GM18498 (cell line): ENCODE measurements at regions not wholly inside any gene's neighbourhood (a gene's known extent, or its start where the extent isn't known, plus 50 kb on each side); places are given as distances from the start of the nearest gene placed in this dataset.

Experiments
- ATAC-seq: cut with Tn5 transposase; IDR thresholded peaks from one replicate; pipeline ENCODE4 v1.9.1; 2021; ENCODE audit warnings: mild to moderate bottlenecking, moderate library complexity; ENCODE audit not compliant: unreplicated experiment

DNA sequence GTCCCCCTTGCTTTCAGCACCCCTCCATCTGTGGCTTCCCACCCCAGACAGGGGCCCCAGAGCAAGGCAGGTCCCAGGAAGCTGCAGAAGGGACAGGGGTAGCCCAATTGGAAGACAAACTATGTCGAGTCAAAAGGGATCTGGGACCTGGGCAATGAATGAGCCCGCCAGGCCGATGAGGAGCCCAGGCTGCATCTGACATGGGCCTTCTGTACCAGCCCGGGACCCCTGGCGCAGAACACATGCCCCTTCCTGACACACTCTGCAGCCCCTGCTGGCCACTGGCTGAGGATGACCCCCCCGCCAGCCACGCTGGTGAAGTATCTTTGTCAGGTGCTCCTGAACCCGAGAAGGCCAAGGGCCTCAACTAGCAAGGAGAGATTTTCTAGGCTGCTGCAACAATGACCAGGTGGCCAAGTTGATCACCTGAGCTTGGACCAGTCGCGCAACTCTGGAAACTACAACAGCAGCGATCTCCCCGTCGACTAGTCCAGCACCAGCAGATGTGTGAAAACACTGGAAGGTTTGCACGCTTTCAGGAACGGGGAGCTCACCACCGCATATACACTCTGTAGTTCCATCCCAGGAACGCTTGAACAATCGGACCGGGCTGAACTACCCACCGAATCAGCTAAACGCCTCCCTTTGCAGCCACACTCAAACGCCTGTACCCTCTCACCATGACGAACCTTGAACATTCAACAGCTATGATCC, 119.0 kb downstream of the NCOR2 start:
- no peak for ATAC-seq

DNA sequence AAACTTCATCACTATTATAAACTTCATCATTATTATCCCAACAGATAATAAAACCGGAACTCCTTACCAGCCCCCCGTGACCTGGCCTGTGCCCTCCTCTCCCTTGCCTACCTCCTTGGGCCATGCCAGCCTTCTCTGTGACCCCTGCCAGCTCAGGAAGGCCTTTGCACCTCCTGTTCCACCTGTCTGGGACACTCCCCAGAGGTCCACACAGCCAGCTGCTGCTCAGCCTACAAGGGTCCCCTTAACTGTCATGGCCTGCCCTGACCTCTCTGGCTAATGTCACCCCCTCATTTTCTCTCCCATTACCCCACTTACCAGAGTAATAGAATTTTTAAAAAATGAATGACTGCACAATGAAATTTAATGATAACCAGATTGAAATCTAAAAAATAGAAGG, 121.0 kb downstream of the NCOR2 start:
- no peak for ATAC-seq

DNA sequence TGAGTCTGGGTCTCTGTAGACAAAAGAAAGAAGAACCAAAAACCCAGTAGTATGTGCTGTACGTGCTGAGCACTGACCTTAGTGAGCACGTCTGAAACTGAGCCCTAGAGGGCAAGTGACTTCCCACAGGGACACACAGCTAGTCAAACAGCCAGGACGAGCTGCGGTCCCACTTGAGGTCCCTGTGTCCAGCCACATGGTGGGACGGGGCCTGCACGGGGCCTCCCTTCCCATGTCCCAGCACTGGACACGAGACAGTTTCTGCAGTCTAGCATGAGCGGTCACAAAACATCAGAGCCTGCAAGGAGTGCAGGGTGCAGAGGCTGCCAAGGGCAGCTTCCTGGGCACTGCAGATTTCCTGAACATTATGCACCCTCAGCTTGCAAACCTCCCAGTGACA, 121.6 kb downstream of the NCOR2 start:
- no peak for ATAC-seq

DNA sequence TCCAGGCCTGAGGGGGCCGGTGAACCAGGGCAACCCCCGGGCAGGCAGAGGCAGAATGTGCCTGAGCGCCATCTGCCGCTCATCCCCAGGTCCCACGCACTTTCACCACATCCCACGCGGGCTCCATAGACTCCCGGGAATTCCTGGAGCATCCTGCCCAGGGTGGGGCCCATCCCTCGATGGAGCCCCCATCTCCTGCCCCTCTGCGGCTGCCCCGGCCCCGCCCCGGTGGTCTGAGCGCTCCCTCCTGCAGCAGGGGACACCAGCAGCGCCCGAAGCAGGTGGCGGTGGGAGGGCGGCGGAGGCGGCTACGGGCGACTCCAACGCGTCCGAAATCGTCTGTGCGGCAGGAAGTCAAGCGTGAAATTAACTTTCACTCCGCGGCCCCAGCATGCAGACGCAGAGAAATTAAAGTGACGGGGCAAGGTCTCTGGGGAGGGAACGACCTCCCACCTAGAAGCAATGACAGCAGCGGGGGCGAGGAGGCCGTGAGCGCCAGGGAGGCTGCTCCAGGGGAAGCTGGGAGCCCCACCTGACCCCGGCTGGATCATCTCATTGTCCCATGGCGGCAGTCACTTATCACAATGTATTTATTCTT, 122.2 kb downstream of the NCOR2 start:
- ATAC-seq: no peak

DNA sequence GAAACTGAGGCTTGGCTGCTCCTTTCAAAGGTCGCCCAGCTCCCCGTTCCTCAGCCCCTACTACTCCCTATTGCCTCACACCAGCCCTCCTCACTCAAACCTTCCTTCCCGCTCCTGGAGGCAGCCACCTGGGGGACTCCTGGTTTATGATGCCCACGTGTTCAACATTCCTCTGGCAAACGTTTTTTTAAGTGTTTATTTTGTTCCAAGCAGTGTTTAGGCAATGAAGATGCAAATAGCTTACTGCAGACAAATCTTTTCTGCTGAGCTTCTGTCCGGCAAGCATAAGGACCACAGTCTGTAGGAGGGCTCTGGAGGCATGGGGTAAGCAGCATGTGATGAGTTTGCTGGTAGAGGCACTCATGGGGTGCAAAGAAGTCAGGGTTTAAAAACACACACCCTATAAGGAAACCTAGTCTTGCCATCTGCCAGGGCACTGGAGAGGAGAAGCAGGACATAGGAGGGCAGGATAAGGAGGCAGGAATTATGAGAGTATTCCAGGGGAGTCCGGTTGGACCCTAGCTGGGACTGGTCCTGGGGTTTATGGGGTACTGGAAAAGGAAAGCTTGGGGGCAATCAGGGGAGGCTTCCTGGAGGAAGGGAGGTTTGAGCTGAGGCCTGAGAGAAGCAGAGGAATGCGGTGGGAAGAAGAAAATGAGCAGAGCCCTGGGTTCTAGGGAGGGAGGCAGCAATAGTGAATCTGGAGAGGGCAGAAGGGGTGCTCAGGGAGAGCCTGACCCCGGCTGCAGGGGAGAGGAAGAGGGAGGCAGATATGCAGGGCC, 123.3 kb downstream of the NCOR2 start:
- ATAC-seq: no peak

DNA sequence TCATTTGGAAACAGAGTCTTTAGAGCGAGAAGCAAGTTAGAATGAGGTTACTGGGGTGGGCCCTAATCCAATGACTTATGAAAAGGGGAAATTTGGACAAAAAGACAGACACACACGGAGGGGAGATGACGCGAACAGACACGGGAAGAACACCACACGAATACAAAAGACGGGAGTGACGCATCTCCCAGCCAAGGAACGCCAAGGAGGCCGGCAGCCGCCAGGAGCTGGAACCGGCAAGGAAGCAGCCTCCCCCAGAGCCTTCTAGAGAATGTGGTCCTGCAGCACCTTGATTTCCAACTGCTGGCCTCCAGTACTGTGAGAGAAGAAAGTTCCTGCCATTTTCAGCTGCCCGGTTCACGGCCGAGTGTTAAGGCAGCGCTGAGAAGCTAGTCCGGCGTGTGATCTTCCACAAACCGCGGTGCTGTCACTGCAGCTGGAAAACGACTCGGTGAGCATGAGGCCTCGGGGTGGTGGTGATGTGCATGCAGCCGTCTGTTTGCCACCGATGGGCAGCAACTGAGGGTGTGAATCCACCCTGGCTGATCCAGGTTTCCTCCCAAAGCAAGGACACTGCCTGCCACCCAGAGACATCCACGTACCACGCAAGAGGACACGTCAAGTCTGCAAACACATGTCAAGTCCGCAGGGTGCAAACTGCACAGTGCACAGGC, 124.5 kb downstream of the NCOR2 start:
- no peak for ATAC-seq

DNA sequence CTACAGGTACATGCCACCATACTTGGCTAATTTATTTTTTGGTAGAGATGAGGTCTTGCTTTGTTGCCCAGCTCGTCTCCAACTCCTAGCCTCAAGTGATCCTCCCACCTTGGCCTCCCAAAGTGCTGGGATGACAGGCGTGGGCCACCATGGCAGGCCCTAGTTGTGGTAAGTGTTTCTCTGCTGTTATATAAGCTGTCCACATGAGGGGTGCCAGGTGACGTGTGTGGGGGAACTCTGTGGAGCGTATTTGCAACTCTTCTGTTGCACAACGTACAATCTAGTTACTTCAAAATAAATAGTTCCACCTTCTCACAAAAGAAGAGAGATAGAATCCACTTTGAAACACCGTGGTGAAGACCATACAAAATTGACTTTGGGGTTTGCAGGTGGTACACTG, 125.1 kb downstream of the NCOR2 start:
- no peak for ATAC-seq

DNA sequence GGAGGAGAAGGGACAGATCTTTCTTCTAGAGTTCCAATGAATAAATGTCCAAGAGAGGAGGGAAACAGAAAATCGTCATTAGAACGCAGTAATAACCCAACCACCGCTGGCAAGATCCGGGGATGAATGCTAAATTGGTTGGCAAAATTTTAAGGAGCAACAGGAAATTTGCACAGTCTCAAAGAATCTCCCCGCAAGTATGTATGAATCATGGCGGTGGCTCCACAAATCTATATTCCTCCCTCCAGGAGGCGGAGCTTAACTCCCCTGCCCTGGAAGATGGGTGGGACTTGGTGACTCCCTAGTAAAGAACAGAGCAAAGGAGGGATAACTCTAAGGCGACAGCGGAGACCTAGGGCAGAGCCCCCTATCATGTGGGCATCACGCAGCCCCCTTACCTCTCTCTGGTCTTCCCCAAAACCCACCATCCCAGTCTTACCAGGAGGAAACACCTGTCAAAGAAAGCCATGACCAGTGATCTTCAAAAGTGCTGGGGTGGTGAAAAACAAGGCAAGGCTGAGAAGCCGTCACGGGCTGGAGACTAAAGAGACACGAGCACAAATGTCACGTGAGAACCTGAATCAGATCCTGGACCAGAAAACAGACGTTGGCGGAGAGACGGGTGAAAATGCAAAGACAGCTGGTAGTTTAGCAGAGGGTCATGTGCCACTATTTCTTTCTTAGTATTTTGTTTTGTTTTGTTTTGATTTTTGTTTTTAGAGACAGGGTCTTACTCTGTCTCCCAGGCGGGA, 125.8 kb downstream of the NCOR2 start:
- no peak for ATAC-seq

DNA sequence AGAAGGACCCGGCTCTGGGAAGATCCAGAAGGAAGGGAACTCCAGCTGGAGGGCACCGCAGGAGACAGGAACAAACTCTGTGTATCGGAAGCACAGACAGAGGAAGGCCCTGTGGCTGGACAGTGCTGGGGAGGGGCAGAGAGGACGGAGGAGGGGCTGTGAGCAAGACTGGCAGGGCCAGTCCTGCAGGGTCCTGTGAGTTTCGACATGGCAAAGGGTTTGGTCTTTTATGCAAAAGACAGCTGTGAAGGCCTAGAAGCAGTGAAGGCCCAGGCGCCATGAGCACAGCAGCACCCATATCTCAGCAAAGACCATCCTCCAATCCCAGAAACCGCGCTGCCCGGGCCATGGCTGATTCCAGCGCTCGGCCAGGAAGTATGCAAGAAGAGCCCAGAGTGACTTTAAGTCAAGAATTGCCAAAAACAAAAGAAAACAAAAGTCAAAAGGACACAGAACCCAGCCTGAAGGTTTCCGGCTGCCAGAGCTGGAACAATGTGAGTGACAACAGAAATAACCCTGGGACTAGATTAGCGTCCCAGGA, 126.5 kb downstream of the NCOR2 start:
- no peak for ATAC-seq

DNA sequence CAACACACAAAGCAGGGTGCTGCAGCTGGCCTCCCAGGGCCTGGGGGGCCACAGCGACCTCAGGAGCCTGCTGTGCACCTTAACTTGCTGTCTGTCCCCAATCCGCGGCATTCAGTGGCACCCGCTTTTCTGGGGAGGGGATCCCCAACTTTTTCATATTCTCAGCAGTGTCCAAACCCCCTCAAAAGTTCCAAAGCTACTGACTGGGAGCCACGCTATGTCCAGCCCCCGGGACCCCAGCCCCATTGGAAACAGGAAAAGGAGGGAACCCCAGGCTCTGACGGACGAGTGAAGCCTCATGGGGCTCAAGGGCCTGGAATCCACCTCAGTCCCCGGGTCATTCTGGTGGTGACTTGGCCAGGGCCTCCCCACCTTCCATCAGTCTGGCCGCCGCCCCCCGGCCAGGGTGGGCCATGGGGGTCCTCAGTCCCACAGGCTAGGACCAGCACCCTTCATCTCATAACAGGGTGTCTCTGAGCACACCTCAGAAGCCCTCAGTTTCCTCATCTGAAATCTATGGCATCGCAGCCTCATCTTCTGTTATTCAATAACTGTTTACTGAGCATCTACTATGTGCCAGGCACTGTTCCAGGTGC, 127.3 kb downstream of the NCOR2 start:
- ATAC-seq: no peak

DNA sequence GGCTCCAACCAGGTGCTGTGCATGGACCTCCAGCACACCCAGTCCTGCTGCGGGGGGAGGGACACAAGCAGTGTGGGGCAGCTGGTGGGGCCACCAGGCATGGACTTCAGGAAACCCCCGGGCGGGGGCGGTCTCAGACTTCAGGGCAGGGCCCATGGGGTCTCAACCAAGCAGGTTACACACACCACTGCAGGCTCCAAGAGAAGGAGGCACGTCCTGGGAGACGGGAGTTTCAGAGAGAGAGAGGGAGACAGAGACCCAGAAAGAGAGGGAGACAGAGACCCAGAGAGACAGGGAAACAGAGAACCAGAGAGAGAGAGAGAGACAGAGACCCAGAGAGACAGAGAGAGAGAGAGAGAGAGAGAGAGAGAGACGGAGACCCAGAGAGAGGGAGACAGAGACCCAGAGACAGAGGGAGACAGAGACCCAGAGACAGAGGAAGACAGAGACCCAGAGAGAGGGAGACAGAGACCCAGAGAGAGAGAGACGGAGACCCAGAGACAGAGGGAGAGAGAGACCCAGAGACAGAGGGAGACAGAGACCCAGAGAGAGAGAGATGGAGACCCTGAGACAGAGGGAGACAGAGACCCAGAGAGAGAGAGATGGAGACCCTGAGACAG, 128.9 kb downstream of the NCOR2 start:
- no peak for ATAC-seq

DNA sequence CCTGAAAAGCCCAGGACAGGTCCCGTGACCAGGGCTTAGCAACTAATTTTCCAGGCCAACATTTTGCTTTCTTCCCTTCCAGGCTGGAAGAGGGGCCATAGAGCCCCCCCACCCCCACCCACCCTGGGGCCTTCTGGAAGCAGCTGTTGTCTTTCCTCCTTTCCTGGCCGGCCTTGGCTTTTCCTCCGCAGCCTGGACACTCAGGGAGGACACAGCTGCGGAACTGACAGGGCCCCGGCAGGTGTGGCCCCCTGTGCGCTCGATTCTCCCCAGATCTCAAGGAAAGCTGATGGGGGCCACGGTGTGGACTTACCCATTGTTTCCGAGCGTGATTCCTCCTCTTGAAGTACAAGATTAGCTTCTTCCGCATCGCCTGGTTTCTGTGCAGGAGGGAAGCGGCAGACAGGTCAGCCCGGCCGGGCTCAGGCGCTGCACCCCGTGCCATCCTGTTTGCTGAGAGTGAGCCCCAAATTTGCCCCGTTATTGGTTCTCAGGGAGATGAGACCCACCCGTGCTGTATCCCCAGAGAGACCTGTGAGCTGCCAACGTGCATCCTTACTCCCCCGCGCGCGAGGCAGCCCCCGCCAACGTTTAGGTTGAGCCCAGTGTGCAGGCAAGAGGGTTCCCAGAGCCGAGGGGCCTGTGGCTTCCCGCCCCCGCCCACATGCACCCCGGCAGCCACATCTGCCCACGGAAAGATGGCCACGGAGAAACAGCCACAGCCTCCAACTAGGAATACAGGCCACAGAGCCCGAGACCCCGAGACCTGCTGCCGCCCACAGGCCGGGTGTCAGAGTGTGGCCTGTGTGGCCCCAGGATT, 129.6 kb downstream of the NCOR2 start:
- no peak for ATAC-seq

DNA sequence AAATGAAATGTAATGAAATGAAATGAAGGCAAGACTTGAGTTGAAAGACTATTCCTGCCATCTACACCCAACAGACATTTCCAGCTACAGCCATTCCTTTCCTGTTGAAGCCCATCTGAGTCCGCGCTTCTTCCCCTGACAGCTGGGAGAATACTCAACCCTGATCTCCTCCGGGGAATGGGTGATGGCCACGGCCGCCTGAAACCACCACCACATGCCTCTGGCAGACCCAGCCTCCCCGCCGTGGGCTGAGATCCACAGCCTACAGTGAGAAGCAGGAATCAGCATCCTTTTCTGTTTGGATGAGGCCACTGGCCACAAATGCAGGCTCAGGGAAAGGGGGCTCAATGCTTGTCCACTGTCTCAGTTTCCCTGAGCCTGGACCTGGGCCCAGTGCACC, 130.3 kb downstream of the NCOR2 start:
- no peak for ATAC-seq

DNA sequence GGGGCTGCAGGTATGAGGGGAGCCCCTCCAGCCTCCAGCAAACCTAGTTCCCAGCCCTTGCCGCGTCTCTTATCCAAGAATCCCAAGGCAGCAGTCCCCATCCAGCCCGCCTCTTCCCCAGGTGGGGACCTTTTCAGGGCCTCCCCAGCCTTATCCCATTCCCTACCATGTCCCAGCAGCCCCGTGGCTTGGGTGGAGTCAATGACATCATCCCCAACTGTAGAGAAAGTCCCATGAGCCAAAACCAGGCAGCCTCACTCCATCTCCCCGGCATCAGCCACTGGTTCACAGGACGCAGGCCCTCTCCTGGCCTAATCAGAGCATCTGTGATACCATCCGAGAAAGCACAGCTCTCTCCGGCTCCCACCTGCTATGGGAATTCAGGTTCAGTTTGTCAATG, 131.0 kb downstream of the NCOR2 start:
- ATAC-seq: no peak

DNA sequence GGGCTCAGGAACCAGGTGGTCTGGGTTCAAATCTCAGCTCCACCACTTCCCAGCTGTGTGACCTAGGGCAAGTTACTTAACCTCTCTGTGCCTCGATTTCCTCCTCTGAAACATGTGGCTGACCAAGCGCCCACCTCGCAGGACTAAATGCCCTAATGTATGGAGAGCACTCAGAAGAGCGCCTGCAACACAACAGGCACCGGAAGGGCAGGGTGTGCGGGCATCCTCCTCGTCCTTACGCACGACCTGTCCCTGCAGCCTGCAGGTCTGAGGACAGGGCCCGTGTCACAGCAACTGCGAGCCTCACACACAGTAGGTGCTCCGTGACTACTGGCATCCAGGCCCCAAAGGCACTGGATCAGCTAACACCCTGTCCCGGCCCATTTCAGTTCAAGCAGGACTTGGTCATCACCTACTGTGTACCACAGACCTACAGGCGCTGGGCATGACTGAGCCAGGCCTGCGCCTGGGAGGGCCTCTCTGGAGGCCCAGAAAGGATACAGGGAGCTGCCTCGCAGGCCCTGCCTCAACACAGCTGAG, 131.5 kb downstream of the NCOR2 start:
- no peak for ATAC-seq

DNA sequence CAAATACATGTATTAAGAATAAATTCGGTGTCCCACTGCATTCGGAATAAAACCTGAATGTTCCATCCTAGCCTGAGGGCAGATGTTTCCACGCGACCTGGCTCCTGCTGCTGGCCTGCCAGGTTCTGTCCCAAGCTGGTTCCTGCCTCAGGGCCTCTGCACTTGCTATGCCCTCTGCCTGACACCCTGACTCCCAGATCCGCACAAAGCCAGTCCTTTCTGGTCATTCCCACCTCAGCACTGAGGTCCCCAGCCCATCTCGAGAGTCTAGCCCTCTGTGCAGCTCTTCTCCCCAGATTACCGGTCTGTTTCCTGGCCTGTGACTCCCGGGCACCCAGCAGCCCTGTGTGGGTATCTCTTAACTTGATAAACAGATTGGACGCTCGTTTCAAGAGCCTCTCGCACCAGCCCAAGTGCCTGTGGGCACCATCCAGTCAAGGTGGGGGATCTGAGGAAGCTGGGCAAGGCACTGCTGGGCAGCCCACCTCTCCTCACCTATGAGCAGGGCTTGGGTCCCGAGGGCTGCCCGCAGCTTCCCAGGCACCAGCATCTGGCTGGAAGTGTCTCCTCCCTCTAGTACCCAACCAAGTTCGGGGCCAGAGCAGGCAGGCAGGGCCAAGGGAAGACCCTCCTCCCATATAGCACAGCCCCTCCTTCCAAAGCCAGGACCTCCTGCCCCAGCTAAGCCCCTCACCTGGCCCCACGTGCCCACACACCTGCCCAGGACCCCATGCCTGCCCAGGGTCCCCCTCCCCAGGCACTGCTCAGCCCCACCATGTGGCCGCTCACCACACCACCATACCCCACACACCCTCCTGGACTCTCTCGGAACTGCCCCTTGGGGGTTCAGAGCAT, 132.2 kb downstream of the NCOR2 start:
- ATAC-seq: no peak

DNA sequence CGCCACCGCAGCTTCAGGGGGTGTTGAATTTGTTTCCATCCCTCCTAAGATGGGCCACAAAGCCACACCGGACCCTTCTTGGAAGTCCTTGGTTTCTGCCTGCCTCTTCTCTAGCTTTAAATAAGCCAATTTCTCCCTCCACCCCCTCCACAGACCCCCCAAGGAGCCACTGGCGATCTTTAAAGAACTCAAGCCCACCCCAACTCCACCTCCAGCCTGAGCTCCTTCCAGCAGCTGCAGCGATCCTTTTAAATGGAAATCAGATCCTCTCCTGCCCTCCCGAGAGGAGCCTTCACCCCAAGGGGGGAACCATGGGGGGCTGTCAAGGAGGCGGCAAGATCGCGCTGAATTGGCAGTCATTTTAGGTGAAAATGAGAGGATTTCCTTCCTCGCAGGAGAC, 133.1 kb downstream of the NCOR2 start:
- ATAC-seq: no peak

DNA sequence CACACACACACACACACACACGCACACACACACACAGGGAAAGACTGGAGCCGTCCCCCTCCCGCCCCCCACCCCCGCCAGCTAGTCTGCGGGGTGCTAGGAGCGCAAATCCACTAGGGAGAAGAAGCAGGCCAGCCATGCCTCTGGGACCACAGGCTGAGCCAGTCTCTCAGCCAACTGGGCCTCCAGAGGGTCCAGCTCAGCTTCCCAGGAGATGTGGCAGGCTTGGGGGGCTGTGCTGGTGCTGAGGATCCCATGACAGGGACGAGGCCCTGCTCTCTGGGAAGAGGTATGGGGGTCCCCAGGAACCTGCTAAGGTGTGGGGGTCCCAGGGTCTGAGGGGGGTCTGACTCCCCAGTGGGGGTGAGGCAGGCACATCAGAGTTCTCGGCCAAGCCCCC, 133.5 kb downstream of the NCOR2 start:
- ATAC-seq: no peak
